Stomach (tissue), 8 donors: ENCODE measurements at regions not wholly inside any gene's neighbourhood (a gene's known extent, or its start where the extent isn't known, plus 50 kb on each side); places are given as distances from the start of the nearest gene placed in this dataset.

Experiments used
- DNase-seq, 2 donors: peaks; one replicate each; pipeline versions ENCODE4 v3.0.0 to v3.0.0-alpha.2; 2013 to 2019
- H3K27ac ChIP-seq, 5 donors: fragments of 200-600 bp in 4 of 5; sonication (generic) in 4 of 5; one replicate each; pipeline ENCODE4 v1.5.1; 2013 to 2019; ENCODE audit warnings: mild to moderate bottlenecking in 1 of 5, moderate library complexity in 1 of 5
- H3K27me3 ChIP-seq, 3 donors: fragments of 200-600 bp; sonication (generic); one replicate each; pipeline ENCODE4 v1.5.1; 2017 to 2019; ENCODE audit warnings: mixed run types in 1 of 3
- H3K36me3 ChIP-seq, 4 donors: fragments of 200-600 bp; sonication (generic); 1 replicate in 3 of 4; 2 replicates in 1 of 4; pipeline ENCODE4 v1.5.1; 2016 to 2019
- H3K4me1 ChIP-seq, 4 donors: fragments of 200-600 bp; sonication (generic); one replicate each; pipeline ENCODE4 v1.5.1; 2016 to 2019
- H3K4me3 ChIP-seq, 4 donors: fragments of 200-600 bp; sonication (generic) in 3 of 4; one replicate each; pipeline ENCODE4 v1.5.1; 2016 to 2019; ENCODE audit warnings: mild to moderate bottlenecking in 1 of 4
- H3K9me3 ChIP-seq, 4 donors: fragments of 200-600 bp; sonication (generic); one replicate each; pipeline ENCODE4 v1.5.1; 2016 to 2019
- CTCF ChIP-seq, 7 experiments: fragments of 450-650 bp in 4 of 7; fragments of 200-600 bp in 3 of 7; sonication (generic) in 3 of 7; IDR thresholded peaks; one replicate each; pipeline ENCODE4 v1.5.1; 2016 to 2019; ENCODE audit warnings: antibody characterized with exemption in 7 of 7, control low read depth in 2 of 7, mild to moderate bottlenecking in 1 of 7
- EP300 ChIP-seq: sonication (generic); formaldehyde crosslinking; IDR thresholded peaks from one replicate; pipeline ENCODE4 v1.6.1; 2017; ENCODE audit warnings: antibody characterized with exemption
- POLR2A ChIP-seq, 4 donors: fragments of 450-650 bp; IDR thresholded peaks; one replicate each; pipeline ENCODE4 v1.6.1; 2016; ENCODE audit warnings: antibody characterized with exemption in 4 of 4, control low read depth in 2 of 4, mild to moderate bottlenecking in 1 of 4, moderate library complexity in 1 of 4
- POLR2AphosphoS5 ChIP-seq, 3 donors: sonication (generic); formaldehyde crosslinking; IDR thresholded peaks; one replicate each; pipeline ENCODE4 v1.6.1; 2016; ENCODE audit warnings: antibody characterized with exemption in 3 of 3
- WGBS, 5 donors: extraction: QIAGEN DNeasy Blood & Tissue Kit in 3 of 5; methylation state at CpG; one replicate each; pipeline versions ENCODE4 v1.1.5 to v1.1.7; 2013 to 2018; 5-methylcytosine and 5-hydroxymethylcytosine counted together
- intact Hi-C: fragments of 100-400 bp; cut with DNase I; formaldehyde crosslinking; loops from one replicate; pipeline ENCODE4 v1.15.1; 2023; ENCODE audit warnings: low total_unique reads
- donor health status: healthy with polysubstance abuse.
- donor health status: Bipolar disorder and iron deficiency.
- donor health status: healthy.

DNA sequence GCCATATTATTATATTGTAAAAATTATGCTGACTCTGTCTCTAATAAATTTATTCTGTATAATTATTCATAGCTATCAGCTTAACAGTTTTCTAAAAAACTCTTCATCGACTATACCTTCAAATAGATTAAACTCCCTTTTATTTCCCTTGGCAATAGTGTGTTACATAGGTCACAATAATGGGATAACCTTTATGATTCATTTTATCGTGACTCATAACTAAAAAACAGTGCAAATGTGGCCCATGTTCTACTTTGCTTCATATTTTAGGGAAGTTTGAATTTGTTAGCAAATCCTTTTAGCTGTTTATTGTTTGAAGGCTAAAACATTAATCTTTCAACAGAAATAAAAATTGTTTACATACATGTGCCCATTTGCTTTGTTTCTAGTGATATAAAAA is 783.2 kb upstream of the CDH2 start:
- H3K9me3 ChIP-seq, result peaks cover 0 to 4% (median 0%) of the 10 kb centered on the region in 4 donors
- H3K4me1 ChIP-seq, result no peaks in the 10 kb centered on the region
- 42 to 52% (median 50%) methylated on average over 2 of the region's 2 CpGs for WGBS, 5 donors
- no peak overlapping the region for H3K4me3 ChIP-seq
- no peak for TF ChIP-seq POLR2AphosphoS5 (IDR thresholded peaks at IDR 0.05)
- TF ChIP-seq CTCF (IDR thresholded peaks at IDR 0.05), result no peak
- TF ChIP-seq EP300, result no peak
- no peak for TF ChIP-seq POLR2A (IDR thresholded peaks at IDR 0.05)
- no peak overlapping the region for H3K27ac ChIP-seq
- DNase-seq, result no peak
- H3K36me3 ChIP-seq, result no peaks in the 10 kb centered on the region
- no peaks in the 10 kb centered on the region for H3K27me3 ChIP-seq
- intact Hi-C loops, result no loop called here

DNA sequence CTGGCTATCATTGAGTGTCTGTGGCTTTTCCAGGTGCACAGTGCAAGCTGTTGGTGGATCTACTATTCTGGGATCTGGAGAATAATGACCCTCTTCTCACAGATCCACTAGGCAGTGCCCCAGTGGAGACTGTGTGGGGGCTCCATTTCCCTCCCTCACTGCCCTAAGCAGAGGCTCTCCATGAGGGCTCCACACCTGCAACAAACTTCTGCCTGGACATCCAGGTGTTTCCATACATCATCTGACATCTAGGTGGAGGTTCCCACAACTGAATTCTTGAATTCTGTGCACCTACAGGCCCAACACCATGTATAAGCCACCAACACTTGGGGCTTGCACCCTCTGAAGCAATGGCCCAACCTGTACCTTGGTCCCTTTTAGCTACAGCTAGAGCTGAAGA is 775.4 kb upstream of the CDH2 start:
- intact Hi-C loops, result no loop called here
- no peak overlapping the region for H3K27ac ChIP-seq

GRCh38 chr18:28947900-28948299 is 771.0 kb upstream of the CDH2 start:
- Histone ChIP-seq H3K36me3 (no peaks in the 10 kb centered on the region), H3K27me3 (no peaks in the 10 kb centered on the region), H3K27ac (no peak overlapping the region), H3K4me3 (no peak overlapping the region), H3K9me3 (peaks cover 0 to 17% (median 11%) of the 10 kb centered on the region in 4 donors), H3K4me1 (no peaks in the 10 kb centered on the region)
- WGBS, 5 donors, result 59 to 75% (median 66%) methylated on average over 1 of the region's 1 CpG
- intact Hi-C loops, result no loop called here
- no peak for DNase-seq
- no peak for TF ChIP-seq POLR2A (IDR thresholded peaks at IDR 0.05)
- no peak for TF ChIP-seq EP300
- no peak for TF ChIP-seq CTCF (IDR thresholded peaks at IDR 0.05)
- TF ChIP-seq POLR2AphosphoS5 (IDR thresholded peaks at IDR 0.05), result no peak

More for the DNA sequence above, 775.4 kb upstream of the CDH2 start:
- no peaks in the 10 kb centered on the region for H3K36me3 ChIP-seq
- H3K9me3 ChIP-seq, result peaks cover 0 to 22% (median 13%) of the 10 kb centered on the region in 4 donors
- H3K4me1 ChIP-seq, result no peaks in the 10 kb centered on the region
- no peak for DNase-seq
- H3K27me3 ChIP-seq, result no peaks in the 10 kb centered on the region
- no peak overlapping the region for H3K4me3 ChIP-seq
- TF ChIP-seq POLR2A (IDR thresholded peaks at IDR 0.05) (no peak), POLR2AphosphoS5 (IDR thresholded peaks at IDR 0.05) (no peak), EP300 (no peak), CTCF (IDR thresholded peaks at IDR 0.05) (no peak)

DNA sequence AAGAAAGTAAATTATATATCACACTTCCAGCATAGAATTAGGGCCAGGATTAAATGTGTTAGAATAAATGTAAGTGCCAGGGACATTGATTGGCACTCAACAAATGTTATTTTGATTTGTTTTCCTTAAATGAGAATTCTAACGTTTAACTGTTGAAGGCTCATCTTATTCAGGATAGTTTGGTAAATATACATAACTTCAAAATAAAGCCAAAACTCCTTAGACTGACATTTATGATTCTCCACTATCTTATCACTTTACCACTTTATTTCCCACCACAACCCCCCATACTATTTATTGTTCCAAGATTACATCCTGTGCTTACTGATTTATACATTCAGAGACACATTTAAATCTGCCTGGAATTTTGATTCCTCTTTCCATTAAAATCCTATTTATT is 769.5 kb upstream of the CDH2 start:
- Histone ChIP-seq H3K27ac (no peak overlapping the region), H3K36me3 (no peaks in the 10 kb centered on the region), H3K4me1 (no peaks in the 10 kb centered on the region), H3K9me3 (peaks cover 0 to 4% (median 0%) of the 10 kb centered on the region in 4 donors), H3K27me3 (no peaks in the 10 kb centered on the region), H3K4me3 (no peak overlapping the region)
- TF ChIP-seq CTCF (IDR thresholded peaks at IDR 0.05) (no peak), POLR2A (IDR thresholded peaks at IDR 0.05) (no peak), POLR2AphosphoS5 (IDR thresholded peaks at IDR 0.05) (no peak), EP300 (no peak)
- WGBS, 5 donors, result 28 to 50% (median 30%) methylated on average over 1 of the region's 1 CpG
- intact Hi-C loops, result no loop called here
- no peak for DNase-seq
